Sigmoid colon (tissue), 6 donors: ENCODE measurements at regions not wholly inside any gene's neighbourhood (a gene's known extent, or its start where the extent isn't known, plus 50 kb on each side); places are given as distances from the start of the nearest gene placed in this dataset.
A peak's percentile ranks its signal among the peaks of the same experiment; 100 is the strongest.
"Not testable (repeated sequence)": the region's sequence is repeated elsewhere in the genome, so short reads cannot be mapped to it uniquely, and the experiment has no call there.

Source experiments
- DNase-seq: peaks from one replicate; pipeline ENCODE4 v3.0.0-alpha.2; 2019
- H3K27ac ChIP-seq, 4 donors: fragments of 200-600 bp; sonication (generic); one replicate each; pipeline ENCODE4 v1.5.1; 2016 to 2019; ENCODE audit warnings: mild to moderate bottlenecking in 1 of 4
- H3K27me3 ChIP-seq, 3 donors: fragments of 200-600 bp; sonication (generic); one replicate each; pipeline ENCODE4 v1.5.1; 2019; ENCODE audit warnings: mild to moderate bottlenecking in 1 of 3
- H3K36me3 ChIP-seq, 4 donors: fragments of 200-600 bp; sonication (generic); one replicate each; pipeline ENCODE4 v1.5.1; 2016 to 2019
- H3K4me1 ChIP-seq, 4 donors: fragments of 200-600 bp; sonication (generic); one replicate each; pipeline ENCODE4 v1.5.1; 2017 to 2019
- H3K4me3 ChIP-seq, 4 donors: fragments of 200-600 bp; sonication (generic); one replicate each; pipeline ENCODE4 v1.5.1; 2017 to 2019; ENCODE audit warnings: mild to moderate bottlenecking in 2 of 4, moderate library complexity in 1 of 4
- H3K9me3 ChIP-seq, 4 donors: fragments of 200-600 bp in 3 of 4; sonication (generic) in 3 of 4; one replicate each; pipeline versions ENCODE4 v1.5.1 to v1.6.1; 2013 to 2019
- EP300 ChIP-seq, 4 donors: sonication (generic); formaldehyde crosslinking; IDR thresholded peaks; one replicate each; pipeline ENCODE4 v1.6.1; 2017; ENCODE audit warnings: antibody characterized with exemption in 4 of 4
- POLR2A ChIP-seq, 2 donors: fragments of 450-650 bp; IDR thresholded peaks; one replicate each; pipeline ENCODE4 v1.6.1; 2016; ENCODE audit warnings: antibody characterized with exemption in 2 of 2, mild to moderate bottlenecking in 2 of 2, moderate library complexity in 2 of 2
- POLR2AphosphoS5 ChIP-seq, 4 donors: sonication (generic); formaldehyde crosslinking; IDR thresholded peaks; one replicate each; pipeline ENCODE4 v1.6.1; 2017; ENCODE audit warnings: antibody characterized with exemption in 4 of 4
- WGBS, 2 donors: extraction: QIAGEN DNeasy Blood & Tissue Kit; methylation state at CpG; one replicate each; pipeline ENCODE4 v1.1.7; 2013; 5-methylcytosine and 5-hydroxymethylcytosine counted together
- intact Hi-C: fragments of 100-400 bp; cut with DNase I; formaldehyde crosslinking; loops from one replicate; pipeline ENCODE4 v1.15.1; 2023
- TF ChIP-seq, protein P1 (sequence below), 4 experiments: fragments of 450-650 bp in 3 of 4; fragments of 200-600 bp in 1 of 4; IDR thresholded peaks; one replicate each; pipeline ENCODE4 v1.5.1; 2016 to 2019; ENCODE audit warnings: antibody characterized with exemption in 4 of 4, mild to moderate bottlenecking in 3 of 4, moderate library complexity in 2 of 4
- donor health status: healthy with polysubstance abuse.
- donor health status: healthy.

DNA sequence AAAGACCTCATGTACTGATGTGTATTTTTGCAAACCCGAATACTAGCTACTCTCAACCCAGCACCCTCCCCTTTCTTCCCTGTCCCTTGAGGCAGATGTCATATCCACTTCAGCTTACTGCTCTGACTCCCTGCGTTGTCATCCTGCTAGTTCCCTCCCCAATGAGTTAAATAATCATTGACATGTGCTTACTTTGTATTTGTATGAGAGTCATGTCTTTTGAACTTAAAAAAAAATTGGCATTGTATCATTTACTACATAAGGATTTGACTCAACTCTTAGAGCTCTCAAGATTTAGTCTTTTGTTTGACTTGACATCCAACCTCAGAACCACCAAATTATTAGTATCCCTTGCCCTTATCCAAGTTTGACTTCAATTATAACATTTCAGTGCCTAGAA, 219.7 kb upstream of the TUT7 start:
- TF ChIP-seq, protein P1, sequence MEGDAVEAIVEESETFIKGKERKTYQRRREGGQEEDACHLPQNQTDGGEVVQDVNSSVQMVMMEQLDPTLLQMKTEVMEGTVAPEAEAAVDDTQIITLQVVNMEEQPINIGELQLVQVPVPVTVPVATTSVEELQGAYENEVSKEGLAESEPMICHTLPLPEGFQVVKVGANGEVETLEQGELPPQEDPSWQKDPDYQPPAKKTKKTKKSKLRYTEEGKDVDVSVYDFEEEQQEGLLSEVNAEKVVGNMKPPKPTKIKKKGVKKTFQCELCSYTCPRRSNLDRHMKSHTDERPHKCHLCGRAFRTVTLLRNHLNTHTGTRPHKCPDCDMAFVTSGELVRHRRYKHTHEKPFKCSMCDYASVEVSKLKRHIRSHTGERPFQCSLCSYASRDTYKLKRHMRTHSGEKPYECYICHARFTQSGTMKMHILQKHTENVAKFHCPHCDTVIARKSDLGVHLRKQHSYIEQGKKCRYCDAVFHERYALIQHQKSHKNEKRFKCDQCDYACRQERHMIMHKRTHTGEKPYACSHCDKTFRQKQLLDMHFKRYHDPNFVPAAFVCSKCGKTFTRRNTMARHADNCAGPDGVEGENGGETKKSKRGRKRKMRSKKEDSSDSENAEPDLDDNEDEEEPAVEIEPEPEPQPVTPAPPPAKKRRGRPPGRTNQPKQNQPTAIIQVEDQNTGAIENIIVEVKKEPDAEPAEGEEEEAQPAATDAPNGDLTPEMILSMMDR (IDR thresholded peaks at IDR 0.05), result no peak
- TF ChIP-seq POLR2A (IDR thresholded peaks at IDR 0.05) (no peak), POLR2AphosphoS5 (IDR thresholded peaks at IDR 0.05) (no peak), EP300 (IDR thresholded peaks at IDR 0.05) (no peak)
- H3K27ac ChIP-seq, result no peak overlapping the region
- H3K4me1 ChIP-seq, result no peaks in the 10 kb centered on the region
- no peaks in the 10 kb centered on the region for H3K27me3 ChIP-seq
- WGBS, 2 donors, result 64 to 75% methylated on average over 2 of the region's 2 CpGs
- no peaks in the 10 kb centered on the region for H3K9me3 ChIP-seq
- H3K36me3 ChIP-seq, result no peaks in the 10 kb centered on the region
- no peak overlapping the region for H3K4me3 ChIP-seq
- intact Hi-C loops, result no loop called here
- DNase-seq, result no peak

DNA sequence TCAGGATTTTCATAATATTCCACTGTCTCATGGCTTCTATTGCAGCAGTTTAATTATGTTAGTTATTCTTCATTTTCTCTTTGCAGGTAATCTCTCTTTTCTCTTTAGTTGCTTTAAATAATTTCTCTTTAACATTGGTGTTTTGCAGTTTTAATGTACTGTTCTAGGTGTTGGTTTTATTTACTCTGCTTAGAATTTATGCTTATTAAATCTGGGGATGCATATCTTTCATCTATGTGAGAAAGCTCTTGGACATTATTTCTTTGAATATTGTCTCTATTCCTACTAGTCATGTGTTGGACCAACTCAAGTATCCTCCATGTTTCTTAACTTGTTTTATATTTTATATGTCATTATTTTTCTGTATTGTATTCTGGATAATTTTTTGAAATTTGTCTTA, 218.7 kb upstream of the TUT7 start:
- H3K27ac ChIP-seq, result no peak overlapping the region
- intact Hi-C loops, result no loop called here
- no peaks in the 10 kb centered on the region for H3K36me3 ChIP-seq
- DNase-seq, result no peak
- TF ChIP-seq POLR2AphosphoS5 (IDR thresholded peaks at IDR 0.05), result no peak
- no peak for TF ChIP-seq EP300 (IDR thresholded peaks at IDR 0.05)
- no peak for TF ChIP-seq POLR2A (IDR thresholded peaks at IDR 0.05)
- TF ChIP-seq, protein P1 (IDR thresholded peaks at IDR 0.05), result no peak
- no peaks in the 10 kb centered on the region for H3K27me3 ChIP-seq
- H3K4me3 ChIP-seq, result no peak overlapping the region
- H3K9me3 ChIP-seq, result no peaks in the 10 kb centered on the region
- H3K4me1 ChIP-seq, result no peaks in the 10 kb centered on the region

DNA sequence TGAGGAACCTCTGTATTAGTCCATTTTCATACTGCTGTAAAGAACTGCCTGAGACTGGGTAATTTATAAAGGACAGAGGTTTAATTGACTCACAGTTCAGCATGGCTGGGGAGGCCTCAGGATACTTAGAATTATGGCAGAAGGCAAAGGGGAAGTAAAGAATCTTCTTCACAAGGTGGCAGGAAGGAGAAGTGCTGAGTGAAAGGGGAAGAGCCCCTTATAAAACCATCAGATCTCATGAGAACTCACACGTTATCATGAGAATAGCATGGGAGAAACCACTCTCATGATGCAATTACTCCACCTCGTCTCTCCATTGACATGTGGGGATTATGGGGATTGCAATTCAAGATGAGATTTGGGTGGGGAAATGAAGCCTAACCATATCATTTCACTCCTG, 211.4 kb upstream of the TUT7 start:
- H3K27me3 ChIP-seq, H3K27ac ChIP-seq, H3K36me3 ChIP-seq, intact Hi-C loops, H3K4me3 ChIP-seq, DNase-seq, H3K9me3 ChIP-seq: not testable (repeated sequence)
- 63 to 76% methylated on average over 2 of the region's 2 CpGs for WGBS, 2 donors
- peaks cover 0 to 15% (median 14%) of the 10 kb centered on the region in 4 donors for H3K4me1 ChIP-seq

DNA sequence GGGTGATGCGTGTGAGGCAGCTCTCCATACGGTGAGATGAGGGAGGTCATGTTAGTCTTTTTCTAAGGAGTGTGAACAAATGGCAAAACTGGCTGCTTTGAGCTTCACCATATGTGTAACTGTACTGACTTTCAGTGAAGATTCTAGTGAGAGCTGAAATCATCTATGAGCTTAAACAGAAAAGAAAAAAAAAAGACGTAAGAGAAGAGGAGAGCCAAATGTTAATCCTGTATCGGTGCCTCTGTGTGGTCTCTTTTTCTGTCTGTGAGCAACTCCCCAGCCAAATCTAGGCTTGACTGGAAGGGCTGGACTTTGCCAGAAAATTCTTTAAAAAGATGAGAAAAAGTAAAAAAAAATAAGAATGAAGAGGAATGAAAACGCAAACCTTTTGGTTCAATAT, 209.7 kb upstream of the TUT7 start:
- intact Hi-C loops, result no loop called here
- no peaks in the 10 kb centered on the region for H3K9me3 ChIP-seq
- H3K4me3 ChIP-seq, result no peak overlapping the region
- DNase-seq, result no peak
- no peaks in the 10 kb centered on the region for H3K36me3 ChIP-seq
- WGBS, 2 donors, result 71 to 72% methylated on average over 5 of the region's 5 CpGs
- TF ChIP-seq POLR2A (IDR thresholded peaks at IDR 0.05) (no peak), EP300 (IDR thresholded peaks at IDR 0.05) (no peak), POLR2AphosphoS5 (IDR thresholded peaks at IDR 0.05) (no peak)
- TF ChIP-seq, protein P1 (IDR thresholded peaks at IDR 0.05), result no peak
- no peaks in the 10 kb centered on the region for H3K27me3 ChIP-seq
- H3K4me1 ChIP-seq, result peaks cover 0 to 15% (median 14%) of the 10 kb centered on the region in 4 donors
- peak overlapping the region in 3 of 4 donors; percentile 32 to 54 (median 51) for H3K27ac ChIP-seq

DNA sequence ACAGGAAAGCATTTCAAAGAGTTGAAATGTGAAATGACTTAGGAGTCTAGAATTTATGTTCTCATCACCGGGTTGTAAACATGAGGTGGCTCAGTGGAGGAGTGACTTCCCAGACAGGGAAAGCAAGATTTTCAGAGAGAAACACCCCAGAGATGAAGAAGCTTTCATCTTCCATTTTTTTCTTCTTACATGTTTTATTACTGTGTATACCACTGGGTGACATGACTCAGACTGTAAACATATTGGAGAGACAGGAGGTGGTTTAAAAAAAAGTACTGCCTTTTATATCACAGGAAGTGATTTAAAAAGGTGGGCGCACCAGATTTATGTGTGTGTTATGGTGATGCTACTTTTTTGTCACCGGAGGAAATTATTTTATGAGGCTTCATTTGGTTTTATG, 209.1 kb upstream of the TUT7 start:
- intact Hi-C loops, result no loop called here
- Histone ChIP-seq H3K4me3 (no peak overlapping the region), H3K9me3 (no peaks in the 10 kb centered on the region), H3K27ac (peak overlapping the region in 3 of 4 donors; percentile 32 to 54 (median 51)), H3K36me3 (no peaks in the 10 kb centered on the region), H3K4me1 (peaks cover 0 to 15% (median 14%) of the 10 kb centered on the region in 4 donors), H3K27me3 (no peaks in the 10 kb centered on the region)
- DNase-seq, result no peak
- WGBS, 2 donors, result 8 to 41% methylated on average over 3 of the region's 3 CpGs
- TF ChIP-seq POLR2A (IDR thresholded peaks at IDR 0.05) (no peak), EP300 (IDR thresholded peaks at IDR 0.05) (no peak), POLR2AphosphoS5 (IDR thresholded peaks at IDR 0.05) (no peak)
- TF ChIP-seq, protein P1 (IDR thresholded peaks at IDR 0.05), result no peak
